HG03439 (cell line): ENCODE measurements at regions not wholly inside any gene's neighbourhood (a gene's known extent, or its start where the extent isn't known, plus 50 kb on each side); places are given as distances from the start of the nearest gene placed in this dataset.
A peak's percentile ranks its signal among the peaks of the same experiment; 100 is the strongest.
"Not testable (repeated sequence)": the region's sequence is repeated elsewhere in the genome, so short reads cannot be mapped to it uniquely, and the experiment has no call there.

ENCODE experiments used
- ATAC-seq: cut with Tn5 transposase; IDR thresholded peaks from one replicate; pipeline ENCODE4 v1.9.1; 2021; ENCODE audit warnings: mild to moderate bottlenecking, moderate library complexity; ENCODE audit not compliant: unreplicated experiment

DNA sequence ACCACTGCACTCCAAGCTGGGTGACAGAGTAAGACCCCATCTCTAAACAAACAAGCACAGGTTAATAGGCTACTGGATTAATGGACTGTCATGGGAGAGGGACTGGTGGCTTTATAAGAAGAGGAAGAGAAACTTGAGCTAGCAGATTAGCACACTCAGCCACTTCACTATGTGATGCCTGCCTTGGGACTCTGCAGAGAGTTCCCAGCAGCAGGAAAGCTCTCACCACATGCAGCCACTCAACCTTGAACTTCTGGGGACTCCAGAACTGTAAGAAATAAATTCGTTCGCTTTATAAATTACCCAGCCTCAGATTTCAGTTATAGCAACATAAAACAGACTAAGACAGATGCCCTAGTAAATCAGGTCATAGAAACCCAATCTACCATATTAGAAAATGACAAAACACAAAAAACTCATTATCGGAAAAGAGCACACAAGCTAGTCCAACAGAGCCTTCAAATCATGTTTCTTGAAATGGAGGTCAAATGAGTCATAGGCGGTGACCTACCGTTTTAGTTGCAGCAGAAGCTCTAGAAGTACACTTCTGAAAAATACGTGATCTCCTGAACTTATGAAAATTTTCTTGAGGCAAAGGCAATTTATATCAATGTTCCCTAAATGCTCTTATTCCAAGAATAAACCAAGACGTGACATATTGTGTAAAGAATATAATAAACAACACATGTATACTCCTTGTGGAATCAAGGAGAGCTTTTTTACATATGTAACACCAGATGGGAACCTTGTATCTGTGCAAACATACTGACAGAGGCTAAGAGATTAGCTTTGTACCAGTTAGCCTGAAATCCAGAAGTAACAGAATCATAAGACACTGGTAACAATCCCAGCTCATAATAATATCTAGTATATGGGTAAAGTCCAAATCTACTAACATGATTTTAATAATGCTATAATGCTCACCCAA is 340.9 kb upstream of the SGCG start:
- no peak for ATAC-seq

DNA sequence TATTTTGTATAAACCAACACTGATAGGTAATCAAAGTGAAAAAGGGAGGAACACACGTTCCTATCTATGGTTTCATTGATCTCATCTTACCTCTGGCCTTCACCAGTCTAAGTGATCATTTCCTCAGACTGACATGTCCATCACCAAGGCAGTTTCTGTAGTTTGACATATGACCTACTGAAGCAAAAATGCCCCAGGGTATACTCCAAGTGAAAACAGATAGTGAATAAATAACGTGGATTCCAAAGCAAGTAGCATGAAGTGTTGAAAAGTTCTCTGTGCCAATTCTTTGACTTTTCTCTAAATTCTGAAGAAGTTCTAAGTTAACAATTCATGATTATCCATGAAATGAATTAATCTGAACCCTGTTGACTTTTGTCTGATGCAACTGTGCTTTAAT is 334.2 kb upstream of the SGCG start:
- no peak for ATAC-seq

DNA sequence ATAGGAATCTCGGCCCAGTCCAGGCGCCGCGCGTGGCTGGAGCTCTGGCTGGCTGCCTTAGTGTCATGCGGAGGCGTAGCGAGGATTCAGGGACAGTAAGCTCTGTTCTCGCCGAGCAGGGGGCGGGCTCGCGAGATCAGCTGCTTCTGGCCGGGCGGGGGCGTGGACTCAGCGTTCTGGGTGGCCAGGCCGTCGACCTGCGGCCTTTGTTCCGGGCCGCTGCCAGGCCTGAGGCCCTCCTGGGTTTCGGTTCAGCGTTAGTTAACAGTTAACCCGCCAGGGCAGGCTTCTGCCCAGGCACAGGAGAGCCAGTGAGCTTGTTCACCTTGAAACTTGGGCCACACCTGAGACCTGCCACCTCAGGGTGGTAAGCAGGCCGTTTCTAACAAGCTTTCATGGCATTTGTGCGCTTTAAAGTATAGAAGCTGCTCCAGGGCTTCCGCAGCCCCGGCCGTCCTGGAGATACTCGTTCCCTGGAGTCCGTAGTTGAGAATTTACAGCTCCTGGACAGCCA is 332.2 kb upstream of the SGCG start:
- no peak for ATAC-seq

DNA sequence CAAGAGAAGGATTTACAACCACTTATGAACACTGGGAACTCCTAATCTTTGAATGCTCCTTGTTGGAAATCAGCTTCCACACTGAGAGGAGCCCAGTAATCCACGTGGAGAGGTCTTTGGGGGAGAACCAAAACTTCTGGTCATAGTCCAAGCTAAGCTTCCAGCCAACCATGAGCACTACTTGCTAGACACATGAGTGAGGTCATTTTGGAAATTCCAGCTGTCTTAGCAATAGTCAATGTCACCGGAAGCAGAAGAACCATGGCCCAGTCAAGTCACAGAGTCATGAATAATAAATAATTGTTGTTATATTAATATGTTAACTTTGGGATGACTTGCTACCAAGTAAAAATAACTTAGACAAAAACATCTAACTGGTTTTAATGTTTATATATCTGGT is 324.9 kb upstream of the SGCG start:
- ATAC-seq = no peak

DNA sequence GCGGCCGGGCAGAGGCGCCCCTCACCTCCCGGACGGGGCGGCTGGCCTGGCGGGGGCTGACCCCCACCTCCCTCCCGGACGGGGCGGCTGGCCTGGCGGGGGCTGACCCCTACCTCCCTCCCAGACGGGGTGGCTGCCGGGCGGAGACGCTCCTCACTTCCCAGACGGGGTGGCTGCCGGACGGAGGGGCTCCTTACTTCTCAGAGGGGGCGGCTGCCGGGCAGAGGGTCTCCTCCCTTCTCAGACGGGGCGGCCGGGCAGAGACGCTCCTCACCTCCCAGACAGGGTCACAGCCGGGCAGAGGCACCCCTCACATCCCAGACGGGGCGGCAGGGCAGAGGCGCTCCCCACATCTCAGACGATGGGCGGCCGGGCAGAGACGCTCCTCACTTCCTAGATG is 321.8 kb upstream of the SGCG start:
- not testable (repeated sequence) for ATAC-seq

DNA sequence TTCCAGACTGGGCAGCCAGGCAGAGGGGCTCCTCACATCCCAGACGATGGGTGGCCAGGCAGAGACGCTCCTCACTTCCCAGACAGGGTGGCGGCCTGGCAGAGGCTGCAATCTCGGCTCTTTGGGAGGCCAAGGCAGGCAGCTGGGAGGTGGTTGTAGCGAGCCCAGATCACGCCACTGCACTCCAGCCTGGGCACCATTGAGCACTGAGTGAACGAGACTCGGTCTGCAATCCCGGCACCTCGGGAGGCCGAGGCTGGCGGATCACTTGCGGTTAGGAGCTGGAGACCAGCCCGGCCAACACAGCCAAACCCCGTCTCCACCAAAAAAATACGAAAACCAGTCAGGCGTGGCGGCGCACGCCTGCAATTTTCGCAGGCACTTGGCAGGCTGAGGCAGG is 321.4 kb upstream of the SGCG start:
- ATAC-seq = not testable (repeated sequence)

DNA sequence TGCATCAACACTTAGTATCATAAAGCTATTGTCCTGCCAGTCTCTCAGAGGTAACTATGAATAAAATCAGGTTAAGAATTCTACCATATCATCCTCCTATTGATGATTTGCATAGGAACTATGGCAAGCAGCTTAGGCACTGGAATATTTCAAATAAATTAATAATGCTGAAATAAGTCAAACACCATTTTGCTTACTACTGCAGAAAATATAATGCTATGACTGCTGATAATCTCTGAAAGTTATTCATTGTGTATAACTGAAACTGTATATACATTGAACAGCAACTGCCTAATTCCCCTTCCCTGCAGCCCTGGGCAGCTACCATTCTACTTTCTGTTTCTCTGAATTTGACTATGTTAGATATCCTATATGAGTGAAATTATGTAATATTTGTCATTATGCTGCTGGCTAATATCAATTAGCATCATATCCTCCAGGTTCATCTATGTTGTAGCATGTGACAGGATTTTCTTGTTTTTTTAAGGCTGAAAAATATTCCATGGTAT is 318.8 kb upstream of the SGCG start:
- ATAC-seq = no peak

DNA sequence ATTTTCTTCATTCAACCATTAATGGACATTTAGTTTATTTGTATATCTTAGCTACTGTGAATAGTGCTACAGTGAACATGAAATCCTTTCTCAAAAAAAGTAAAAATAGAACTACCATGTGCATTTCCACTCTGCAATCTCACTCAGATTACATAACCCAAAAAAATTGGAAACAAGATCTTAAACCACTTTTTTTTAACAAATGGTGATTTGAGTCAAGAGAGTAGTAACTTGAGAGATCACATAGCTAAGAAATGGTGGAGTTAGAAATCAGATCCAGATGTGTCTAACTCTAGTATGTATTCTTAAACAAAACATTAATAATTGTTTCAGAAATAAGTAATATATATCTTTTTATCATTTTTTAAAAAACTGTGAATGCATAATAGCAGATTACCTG is 318.3 kb upstream of the SGCG start:
- no peak for ATAC-seq

DNA sequence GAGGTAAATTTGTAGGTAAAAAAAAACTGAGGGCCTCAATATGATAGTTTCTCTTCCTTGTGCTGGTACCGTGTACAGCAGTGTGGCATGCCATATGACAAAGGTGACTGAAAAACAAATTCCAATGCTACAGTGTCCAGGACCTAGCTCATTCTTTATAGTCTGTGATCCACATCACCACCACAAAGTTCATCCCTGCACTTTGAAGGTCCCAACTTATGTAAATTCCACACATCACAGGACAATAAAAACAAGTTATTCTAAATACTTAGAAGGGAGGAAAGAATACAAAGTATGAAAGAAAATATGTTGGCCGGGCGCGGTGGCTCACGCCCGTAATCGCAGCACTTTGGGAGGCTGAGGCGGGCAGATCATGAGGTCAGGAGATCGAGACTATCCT is 314.6 kb upstream of the SGCG start:
- no peak for ATAC-seq

DNA sequence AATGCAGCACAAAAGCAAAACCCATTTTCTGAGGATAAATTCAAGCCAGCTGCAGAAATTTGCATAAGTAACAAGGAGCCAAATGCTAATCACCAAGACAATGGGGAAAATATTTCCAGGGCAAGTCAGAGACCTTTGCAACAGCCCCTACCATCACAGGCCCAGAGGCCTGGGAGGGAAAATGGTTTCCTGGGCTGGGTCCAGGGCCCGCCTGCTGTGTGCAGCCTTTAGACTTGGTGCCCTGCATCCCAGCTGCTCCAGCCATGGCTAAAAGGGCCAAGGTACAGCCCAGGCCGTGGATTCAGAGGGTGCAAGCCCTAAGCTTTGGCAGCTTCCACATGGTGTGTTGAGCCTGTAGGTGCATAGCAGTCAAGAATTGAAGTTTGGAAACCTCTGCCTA is 309.5 kb upstream of the SGCG start:
- no peak for ATAC-seq

DNA sequence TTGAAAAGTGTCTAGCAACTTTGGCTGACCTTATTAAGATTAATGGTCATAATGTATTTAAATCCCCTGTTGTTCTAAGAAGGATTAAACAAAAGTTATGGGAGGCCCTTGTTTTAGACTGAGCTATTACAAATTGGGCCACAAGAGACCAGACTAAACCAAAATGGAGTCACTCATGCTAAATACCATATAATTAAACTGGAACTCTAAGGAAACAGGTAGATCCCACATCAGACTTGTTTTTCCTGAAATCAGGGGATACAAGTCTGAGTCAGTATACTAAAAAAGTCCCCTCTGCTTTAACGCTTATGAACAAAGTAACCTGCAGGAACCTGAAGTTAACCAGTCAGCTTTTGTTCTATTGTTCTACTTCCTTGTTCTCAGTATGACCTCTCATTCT is 305.9 kb upstream of the SGCG start:
- ATAC-seq = no peak

DNA sequence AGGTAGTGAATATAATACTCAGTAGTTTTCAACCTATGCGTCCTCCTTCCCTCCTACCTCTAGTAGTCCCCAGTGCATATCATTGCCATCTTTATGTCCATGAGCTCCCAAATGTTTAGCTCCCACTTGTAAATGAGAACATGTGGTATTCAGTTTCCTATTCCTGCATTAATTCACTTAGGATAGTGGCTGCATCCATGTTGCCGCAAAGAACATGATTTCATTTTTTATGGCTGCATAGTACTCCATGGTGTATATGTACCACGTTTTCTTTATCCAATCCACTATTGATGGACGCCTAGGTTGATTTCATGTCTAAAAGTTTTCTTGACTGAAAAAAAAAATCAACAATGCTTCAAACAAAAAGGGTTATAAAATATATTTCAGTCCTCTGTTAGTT is 303.4 kb upstream of the SGCG start:
- ATAC-seq = no peak

DNA sequence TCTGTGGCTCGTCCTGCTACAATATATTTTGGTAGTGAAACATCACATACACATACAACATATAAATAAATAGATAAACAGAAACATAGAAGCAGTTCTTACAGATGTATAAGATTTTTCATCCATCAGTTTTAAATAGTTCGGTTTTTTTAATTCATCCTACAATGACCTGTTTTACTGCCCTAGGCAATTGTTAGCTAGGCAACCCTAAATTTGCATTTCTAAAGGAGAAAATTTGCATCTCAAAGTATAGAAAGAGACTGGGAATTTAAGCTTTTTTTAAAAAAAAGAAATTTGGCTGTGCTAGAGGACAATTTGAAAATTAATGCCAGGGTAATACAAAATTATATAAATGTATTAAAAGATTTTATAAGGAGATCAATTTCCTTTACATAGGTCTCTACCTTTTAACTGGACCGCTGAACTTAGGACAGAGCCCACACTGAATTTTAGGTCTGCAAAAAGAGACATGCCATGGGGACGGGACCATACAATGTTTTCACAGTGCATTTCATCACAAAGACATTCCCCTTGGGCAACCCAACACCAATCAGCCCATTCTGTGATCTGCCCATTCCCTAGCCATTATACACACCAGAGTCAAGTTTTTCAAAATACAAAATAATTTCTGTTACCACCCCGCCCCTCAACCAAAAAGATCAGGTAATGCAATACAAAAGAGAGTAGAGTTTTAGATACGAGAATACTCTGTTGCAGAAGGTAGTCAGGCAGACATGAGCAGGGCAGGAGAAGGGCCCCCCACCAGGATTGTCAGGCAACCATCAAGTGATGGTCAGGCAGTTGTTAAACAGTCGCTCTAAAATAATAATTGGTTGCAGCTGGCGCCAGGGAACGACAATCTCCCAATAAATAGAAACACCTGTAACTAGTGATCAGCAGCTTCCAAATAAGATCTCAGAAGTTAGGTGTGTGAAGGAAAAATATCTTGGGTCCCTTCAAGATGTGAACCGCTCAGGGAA is 299.7 kb upstream of the SGCG start:
- ATAC-seq = no peak

DNA sequence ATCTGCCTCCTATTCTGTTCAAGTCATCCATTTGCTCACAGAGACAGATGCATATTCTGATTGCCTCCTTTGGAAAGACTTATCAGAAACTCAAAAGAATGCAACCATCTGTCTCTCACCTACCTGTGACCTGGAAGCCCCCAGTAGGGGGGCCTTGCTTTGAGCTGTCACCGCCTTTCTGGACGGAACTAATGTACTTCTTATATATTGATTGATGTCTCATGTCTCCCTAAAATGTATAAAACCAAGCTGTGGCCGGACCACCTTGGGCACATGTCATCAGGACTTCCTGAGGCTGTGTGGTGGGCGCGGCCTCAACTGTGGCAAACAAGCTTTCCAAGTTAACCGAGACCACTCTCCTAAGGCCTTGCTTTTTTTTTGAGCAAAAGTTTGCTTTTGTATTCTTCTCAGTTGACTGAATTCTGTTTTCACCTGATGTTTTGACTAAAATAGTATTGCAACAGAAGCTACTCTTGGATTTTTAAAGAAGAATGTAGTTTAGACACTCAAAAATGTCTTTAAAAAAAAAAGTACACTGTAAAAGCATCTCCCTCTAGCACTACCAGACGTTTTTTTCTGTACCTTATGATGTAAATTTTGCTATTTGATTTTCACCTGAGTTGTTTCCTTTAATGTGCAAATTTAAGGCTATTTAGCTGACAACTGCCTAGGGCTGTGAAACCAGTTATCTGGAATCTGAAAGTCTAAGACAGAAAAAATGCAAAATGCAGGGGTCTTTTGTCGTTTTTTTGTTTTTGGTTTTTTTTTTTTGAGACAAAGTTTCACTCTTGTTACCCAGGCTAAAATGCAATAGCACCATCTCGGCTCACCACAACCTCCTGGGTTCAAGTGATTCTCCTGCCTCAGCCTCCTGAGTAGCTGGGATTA is 298.8 kb upstream of the SGCG start:
- ATAC-seq = not testable (repeated sequence)

DNA sequence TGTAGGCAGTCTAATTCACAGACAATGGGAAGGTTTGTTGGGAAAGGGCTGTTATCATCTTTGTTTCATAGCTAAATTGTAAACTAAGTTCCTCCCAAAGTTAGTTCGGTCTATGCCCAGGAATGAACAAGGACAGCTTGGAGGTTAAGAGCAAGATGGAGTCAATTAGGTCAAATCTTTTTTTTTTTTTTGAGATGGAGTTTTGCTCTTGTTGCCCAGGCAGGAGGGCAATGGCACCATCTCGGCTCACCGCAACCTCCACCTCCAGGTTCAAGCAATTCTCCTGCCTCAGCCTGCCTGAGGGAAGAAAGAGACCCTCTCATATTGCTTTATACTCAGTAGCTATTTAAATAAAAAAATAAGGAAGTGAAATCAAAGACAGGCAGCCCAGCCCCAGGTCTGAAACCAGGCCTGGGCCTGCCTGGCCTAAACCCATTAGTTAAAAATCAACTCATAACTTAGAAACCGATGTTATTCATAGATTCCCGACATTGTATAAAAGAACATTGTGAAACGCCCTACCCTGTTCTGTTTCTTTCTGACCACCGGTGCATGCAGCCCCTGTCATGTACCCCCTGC is 297.4 kb upstream of the SGCG start:
- peak; percentile 64 for ATAC-seq

DNA sequence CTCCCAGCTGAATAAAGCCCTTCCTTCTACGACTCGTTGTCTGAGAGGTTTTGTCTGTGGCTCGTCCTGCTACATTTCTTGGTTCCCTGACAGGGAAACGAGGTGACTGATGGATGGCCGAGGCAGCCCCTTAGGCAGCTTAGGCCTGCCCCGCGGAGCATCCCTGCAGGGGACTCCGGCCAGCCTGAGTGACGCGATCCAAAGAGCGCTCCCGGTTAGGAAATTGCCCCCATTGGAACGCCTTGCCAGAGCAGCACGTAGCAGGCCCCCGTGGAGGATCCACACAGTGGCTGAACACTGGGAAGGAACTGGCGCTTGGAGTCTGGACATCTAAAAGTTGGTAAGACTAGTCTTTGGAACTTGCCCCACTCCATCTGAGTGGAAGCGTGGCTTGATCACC is 296.8 kb upstream of the SGCG start:
- ATAC-seq = no peak

DNA sequence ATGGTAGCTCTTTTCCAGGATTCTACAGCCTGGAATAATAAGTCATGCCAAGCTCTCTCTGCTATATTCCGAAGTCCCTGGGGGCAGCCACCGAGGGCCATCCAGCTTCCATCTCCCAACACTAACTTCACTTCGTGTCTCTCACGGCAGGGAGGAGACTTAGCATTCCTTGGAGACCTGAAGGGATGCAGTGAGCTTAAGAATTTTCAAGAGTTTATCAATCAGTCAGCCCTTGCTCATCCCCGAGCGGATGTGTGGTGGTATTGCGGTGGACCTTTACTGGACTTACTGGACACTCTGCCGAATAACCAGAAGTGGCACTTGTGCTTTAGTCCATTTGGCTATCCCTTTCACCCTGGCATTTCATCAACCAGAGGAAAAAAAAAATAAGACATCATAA is 294.7 kb upstream of the SGCG start:
- ATAC-seq = not testable (repeated sequence)

DNA sequence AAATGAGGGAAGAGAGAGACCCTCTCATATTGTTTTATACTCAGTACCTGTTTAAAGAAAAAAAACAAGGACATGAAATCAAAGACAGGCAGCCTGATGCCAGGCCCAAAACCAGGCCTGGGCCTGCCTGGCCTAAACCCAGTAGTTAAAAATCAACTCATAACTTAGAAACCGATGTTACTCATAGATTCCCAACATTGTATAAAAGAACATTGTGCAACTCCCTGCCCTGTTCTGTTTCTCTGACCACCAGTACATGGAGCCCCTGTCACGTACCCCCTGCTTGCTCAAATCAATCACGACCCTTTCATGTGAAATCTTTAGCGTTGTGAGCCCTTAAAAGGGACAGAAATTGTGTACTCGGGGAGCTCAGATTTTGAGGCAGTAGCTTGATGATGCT is 291.4 kb upstream of the SGCG start:
- ATAC-seq = not testable (repeated sequence)

DNA sequence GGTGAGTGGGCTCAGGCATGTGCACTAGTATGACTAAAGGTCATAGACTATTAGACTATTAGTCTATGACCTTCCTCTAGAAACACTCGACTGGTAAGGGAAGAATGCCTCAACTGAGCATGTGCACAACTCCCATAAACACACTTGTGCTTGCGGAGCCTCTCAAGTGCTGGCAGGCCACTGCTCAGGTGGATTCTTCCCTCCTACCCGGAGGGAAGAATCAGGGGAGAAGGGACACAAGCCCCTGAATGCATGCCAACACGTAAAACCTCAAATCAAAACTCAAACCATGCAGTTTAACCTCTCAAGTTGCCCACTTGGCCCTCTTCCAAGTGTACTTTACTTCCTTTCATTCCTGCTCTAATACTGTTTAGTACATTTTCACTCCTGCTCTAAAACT is 287.6 kb upstream of the SGCG start:
- ATAC-seq = no peak

DNA sequence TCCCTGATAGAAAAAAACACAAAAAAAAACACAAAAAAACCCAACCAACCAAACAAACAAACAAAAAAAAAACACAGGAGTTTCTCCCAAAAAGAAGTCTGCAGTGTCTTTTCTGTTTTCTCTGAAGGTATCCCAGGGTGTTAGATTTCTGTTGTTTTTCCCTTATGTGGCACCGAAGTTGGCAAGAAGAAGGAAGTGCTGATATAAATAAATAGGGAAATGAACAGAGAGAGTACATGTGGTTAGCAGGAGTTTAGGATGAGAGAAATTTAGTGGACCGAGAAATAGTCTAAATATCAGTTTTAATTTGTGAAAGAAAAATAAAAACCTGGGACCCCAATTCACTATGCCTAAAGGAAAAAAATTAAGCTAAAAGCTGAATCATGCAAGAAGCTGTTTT is 287.0 kb upstream of the SGCG start:
- no peak for ATAC-seq
